PC-9 (cell line): ENCODE measurements at regions not wholly inside any gene's neighbourhood (a gene's known extent, or its start where the extent isn't known, plus 50 kb on each side); places are given as distances from the start of the nearest gene placed in this dataset.

Source experiments
- CTCF ChIP-seq: fragments of 200-600 bp; sonication (generic); conservative IDR thresholded peaks from 2 replicates; pipeline ENCODE4 v1.6.1; 2017; ENCODE audit warnings: mixed run types, antibody characterized with exemption, mild to moderate bottlenecking, moderate library complexity
- EZH2 ChIP-seq: fragments of 200-600 bp; sonication (generic); IDR thresholded peaks from 2 replicates; pipeline ENCODE4 v1.8.0; 2017; ENCODE audit warnings: antibody characterized with exemption, low read depth

DNA sequence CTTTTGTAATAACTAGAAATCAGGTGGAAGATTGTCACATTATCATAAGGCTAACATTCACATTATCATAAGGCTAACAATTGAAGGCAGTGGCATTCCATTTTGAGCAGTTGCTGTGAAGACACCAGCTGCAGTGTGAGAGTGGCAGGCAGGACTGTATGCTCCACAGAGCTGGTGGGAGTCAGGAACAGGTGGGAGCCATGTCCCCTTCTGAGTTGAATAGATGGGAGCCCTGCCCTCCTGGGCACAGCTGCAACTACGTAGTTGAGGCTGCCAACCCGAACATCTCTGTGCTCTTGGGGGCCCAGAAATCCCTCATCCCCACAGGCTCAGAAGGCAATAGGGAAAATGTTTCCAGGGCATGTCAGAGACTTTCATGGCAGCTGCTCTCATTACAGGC, 1627.6 kb downstream of the SI start:
- TF ChIP-seq CTCF = no peak
- TF ChIP-seq EZH2 = no peak
